Ovary (tissue), 7 donors: ENCODE measurements at regions not wholly inside any gene's neighbourhood (a gene's known extent, or its start where the extent isn't known, plus 50 kb on each side); places are given as distances from the start of the nearest gene placed in this dataset.

Experiments used
- DNase-seq, 5 donors: peaks; one replicate each; pipeline ENCODE4 v3.0.0-alpha.2; 2019 to 2020
- H3K27ac ChIP-seq, 2 donors: fragments of 200-600 bp; one replicate each; pipeline versions ENCODE4 v1.5.1 to v1.8.0; 2019 to 2022
- H3K27me3 ChIP-seq: fragments of 200-600 bp; one replicate; pipeline ENCODE4 v1.8.0; 2022
- H3K36me3 ChIP-seq: fragments of 200-600 bp; sonication (generic); one replicate; pipeline ENCODE4 v1.5.1; 2019
- H3K4me1 ChIP-seq: one replicate; pipeline ENCODE4 v1.8.1; 2013; ENCODE audit warnings: mild to moderate bottlenecking, moderate library complexity; ENCODE audit not compliant: insufficient read depth
- H3K4me3 ChIP-seq: fragments of 200-600 bp; sonication (generic); one replicate; pipeline ENCODE4 v1.5.1; 2017
- H3K9me3 ChIP-seq, 2 donors: fragments of 200-600 bp in 1 of 2; sonication (generic) in 1 of 2; one replicate each; pipeline versions ENCODE4 v1.5.1 to v1.8.1; 2013 to 2019; ENCODE audit warnings: mild to moderate bottlenecking in 1 of 2, moderate library complexity in 1 of 2
- CTCF ChIP-seq, 3 donors: fragments of 450-650 bp in 2 of 3; fragments of 200-600 bp in 1 of 3; IDR thresholded peaks; one replicate each; pipeline versions ENCODE4 v1.5.1 to v1.8.0; 2016 to 2022; ENCODE audit warnings: antibody characterized with exemption in 3 of 3, mild to moderate bottlenecking in 1 of 3
- EP300 ChIP-seq: sonication (generic); formaldehyde crosslinking; IDR thresholded peaks from one replicate; pipeline ENCODE4 v1.6.1; 2017; ENCODE audit warnings: antibody characterized with exemption
- POLR2A ChIP-seq: fragments of 450-650 bp; IDR thresholded peaks from one replicate; pipeline ENCODE4 v1.6.1; 2017; ENCODE audit warnings: antibody characterized with exemption, mild to moderate bottlenecking, moderate library complexity
- WGBS, 3 donors: extraction: QIAGEN DNeasy Blood & Tissue Kit in 1 of 3; methylation state at CpG; one replicate each; pipeline versions ENCODE4 v1.1.5 to v1.1.7; 2013 to 2017; 5-methylcytosine and 5-hydroxymethylcytosine counted together
- intact Hi-C, 4 donors: fragments of 100-400 bp; cut with DNase I; formaldehyde crosslinking; loops; one replicate each; pipeline versions ENCODE4 v1.11.0 to v1.15.1; 2022 to 2023
- donor health status: DM: no; HTN: no; CAD: no; lungs with moderate emphysema.
- donor health status: DM: no; HTN: no; CAD: no.
- donor health status: Bipolar disorder and iron deficiency.
- donor health status: DM: no; HTN: no; CAD: no.
- donor health status: DM: yes; HTN: yes; CAD: no.

GRCh38 chr12:126355346-126355745, 1290.1 kb downstream of the AACS start:
- WGBS, 3 donors: 73 to 83% (median 74%) methylated on average over 2 of the region's 2 CpGs
- intact Hi-C loops: no loop called here
- H3K4me3 ChIP-seq: no peak overlapping the region
- no peaks in the 10 kb centered on the region for H3K27me3 ChIP-seq
- no peaks in the 10 kb centered on the region for H3K36me3 ChIP-seq
- H3K4me1 ChIP-seq: no peaks in the 10 kb centered on the region
- TF ChIP-seq EP300 (no peak), POLR2A (no peak), CTCF (IDR thresholded peaks at IDR 0.05) (no peak)
- H3K27ac ChIP-seq: no peak overlapping the region
- DNase-seq: no peak
- H3K9me3 ChIP-seq: no peaks in the 10 kb centered on the region

- intact Hi-C loops: no loop called here
- H3K27ac ChIP-seq: no peak overlapping the region
- no peaks in the 10 kb centered on the region for H3K27me3 ChIP-seq
- no peaks in the 10 kb centered on the region for H3K9me3 ChIP-seq
- WGBS, 3 donors: 87 to 89% (median 87%) methylated on average over 5 of the region's 5 CpGs
- DNase-seq: no peak
- H3K4me3 ChIP-seq: no peak overlapping the region
- no peaks in the 10 kb centered on the region for H3K36me3 ChIP-seq
- no peaks in the 10 kb centered on the region for H3K4me1 ChIP-seq
- no peak for TF ChIP-seq POLR2A
- no peak for TF ChIP-seq EP300
- TF ChIP-seq CTCF (IDR thresholded peaks at IDR 0.05): no peak
Measured at GRCh38 chr12:126358806-126359205, 1293.6 kb downstream of the AACS start.

- TF ChIP-seq POLR2A (no peak), CTCF (IDR thresholded peaks at IDR 0.05) (no peak), EP300 (no peak)
- Histone ChIP-seq H3K4me3 (no peak overlapping the region), H3K27ac (no peak overlapping the region), H3K9me3 (no peaks in the 10 kb centered on the region), H3K4me1 (no peaks in the 10 kb centered on the region), H3K27me3 (no peaks in the 10 kb centered on the region), H3K36me3 (no peaks in the 10 kb centered on the region)
- DNase-seq: no peak
- WGBS, 3 donors: 64 to 81% (median 69%) methylated on average over 3 of the region's 3 CpGs
- intact Hi-C loops: no loop called here
Measured at GRCh38 chr12:126359216-126359615, 1294.0 kb downstream of the AACS start.

- no peaks in the 10 kb centered on the region for H3K36me3 ChIP-seq
- no peak for DNase-seq
- intact Hi-C loops: no loop called here
- no peaks in the 10 kb centered on the region for H3K4me1 ChIP-seq
- WGBS, 3 donors: 72 to 84% (median 78%) methylated on average over 3 of the region's 3 CpGs
- no peaks in the 10 kb centered on the region for H3K27me3 ChIP-seq
- no peak for TF ChIP-seq POLR2A
- TF ChIP-seq CTCF (IDR thresholded peaks at IDR 0.05): no peak
- no peak for TF ChIP-seq EP300
- no peak overlapping the region for H3K27ac ChIP-seq
- no peak overlapping the region for H3K4me3 ChIP-seq
- H3K9me3 ChIP-seq: no peaks in the 10 kb centered on the region
Measured at GRCh38 chr12:126361804-126362203, 1296.6 kb downstream of the AACS start.

- 73 to 81% (median 77%) methylated on average over 5 of the region's 5 CpGs for WGBS, 3 donors
- intact Hi-C loops: no loop called here
Measured at GRCh38 chr12:126362493-126362892, 1297.3 kb downstream of the AACS start.

More at GRCh38 chr12:126362493-126362892, 1297.3 kb downstream of the AACS start:
- Histone ChIP-seq H3K27ac (no peak overlapping the region), H3K27me3 (no peaks in the 10 kb centered on the region), H3K9me3 (no peaks in the 10 kb centered on the region), H3K36me3 (no peaks in the 10 kb centered on the region), H3K4me1 (no peaks in the 10 kb centered on the region), H3K4me3 (no peak overlapping the region)
- TF ChIP-seq POLR2A: no peak
- TF ChIP-seq CTCF (IDR thresholded peaks at IDR 0.05): no peak
- no peak for TF ChIP-seq EP300
- no peak for DNase-seq
